ENCODE measurements at regions not wholly inside any gene's neighbourhood (a gene's known extent, or its start where the extent isn't known, plus 50 kb on each side); places are given as distances from the start of the nearest gene placed in this dataset.

DNA sequence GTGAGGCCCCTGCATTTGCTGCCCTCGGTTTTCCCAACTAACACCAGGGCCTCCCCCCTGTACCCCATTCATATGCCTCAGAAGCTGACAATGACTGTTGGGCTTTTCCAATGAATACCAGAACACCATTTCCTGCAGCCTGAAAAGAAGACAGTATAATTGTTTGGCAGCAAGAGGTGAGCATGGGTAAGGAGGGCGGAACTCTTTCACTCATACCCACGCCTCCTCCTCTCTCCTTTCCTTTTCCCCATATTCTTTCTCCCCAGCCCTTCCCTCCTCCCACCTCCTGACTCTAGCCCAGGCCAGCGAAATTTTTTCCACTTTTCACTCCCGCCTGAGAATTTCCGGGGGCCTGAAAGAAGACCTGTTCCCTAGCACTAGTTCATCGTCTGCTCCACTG is 58.0 kb upstream of the CHST1 start:
- no peak for DNase-seq

DNA sequence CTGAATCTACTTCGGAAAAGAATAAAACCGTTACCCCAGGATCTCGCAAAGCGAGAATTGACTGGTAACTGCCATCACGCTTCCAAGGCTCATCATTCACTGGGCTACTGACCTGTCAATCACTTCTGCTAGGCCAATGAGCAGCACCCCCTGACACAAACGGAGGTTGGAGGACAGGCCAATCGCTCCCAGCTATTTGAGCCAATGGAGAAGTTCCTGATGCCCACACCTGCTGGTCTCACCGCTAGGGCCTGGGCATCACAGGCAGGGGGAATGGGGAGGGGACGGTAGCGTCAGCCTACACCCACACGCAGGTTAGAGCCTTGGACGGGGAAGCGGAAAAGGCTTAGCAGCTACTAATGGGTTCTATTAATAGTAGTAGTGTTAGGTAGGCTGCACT is 56.7 kb upstream of the CHST1 start:
- DNase-seq, result no peak

DNA sequence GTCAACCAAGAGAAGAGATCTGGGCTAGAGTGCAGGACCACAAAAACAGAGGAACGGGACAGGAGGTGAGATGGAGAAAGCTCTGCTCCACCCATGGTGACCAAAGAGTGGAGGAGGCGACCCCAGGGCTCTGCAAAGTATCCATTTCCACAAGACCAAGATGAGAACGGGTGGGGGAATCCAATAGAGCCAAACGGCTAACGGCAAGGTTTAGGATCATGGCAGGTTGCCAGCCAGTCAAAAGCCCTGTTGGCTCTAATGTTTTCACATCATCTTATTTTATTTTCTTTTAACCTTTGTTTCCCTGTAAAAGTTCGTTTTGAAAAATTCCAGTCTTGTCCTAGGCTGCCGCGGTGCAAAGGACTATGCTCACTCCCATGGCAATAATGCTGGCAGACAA is 52.1 kb upstream of the CHST1 start:
- DNase-seq, result no peak

DNA sequence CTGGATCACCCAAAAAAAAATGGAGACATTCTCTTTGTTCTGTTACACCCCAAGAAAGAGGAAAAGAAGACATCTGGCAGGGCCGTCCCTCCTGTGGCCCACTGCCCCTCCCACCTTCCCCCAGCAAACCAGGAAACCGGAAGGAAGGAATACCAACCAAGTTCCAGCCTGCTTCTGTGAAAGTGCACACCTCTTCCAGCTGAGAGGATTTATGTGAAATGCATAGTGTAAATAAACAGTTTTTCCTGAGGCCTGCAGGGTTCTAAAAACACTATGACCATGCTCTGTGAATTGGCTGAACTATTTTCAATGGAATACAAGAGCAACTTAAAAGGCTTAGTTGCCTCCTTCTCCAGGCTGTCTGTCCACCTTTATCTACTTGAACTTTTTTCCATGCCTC is 50.0 kb upstream of the CHST1 start:
- DNase-seq, result no peak

Measured in femur (tissue), 1 donor.